ENCODE measurements at regions not wholly inside any gene's neighbourhood (a gene's known extent, or its start where the extent isn't known, plus 50 kb on each side); places are given as distances from the start of the nearest gene placed in this dataset.

DNA sequence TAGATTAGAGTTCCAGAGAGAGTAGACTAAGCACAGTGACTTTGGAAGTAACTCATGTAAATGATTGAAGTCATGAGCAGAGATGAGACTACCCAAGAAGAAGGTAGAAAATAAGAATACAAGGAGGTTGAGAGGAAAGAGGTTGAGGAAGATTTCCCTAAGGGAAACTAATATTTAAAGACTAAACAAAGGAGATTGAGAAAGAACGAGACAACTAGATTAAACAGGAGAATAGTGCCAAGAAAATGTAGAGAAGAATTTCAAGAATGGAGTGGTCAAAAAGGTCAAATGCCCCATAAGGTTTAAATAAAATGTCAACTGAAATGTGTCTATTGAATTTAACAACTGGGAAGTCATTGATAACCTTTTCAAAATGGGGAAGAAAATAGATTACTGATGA lies 59.0 kb downstream of the RPS29 start:
- no peak for TF ChIP-seq CTCF (conservative IDR thresholded peaks at IDR 0.05)
- no peaks in the 10 kb centered on the region for H3K36me3 Mint-ChIP-seq (ENCODE audit: low read depth)
- DNase-seq (ENCODE audit: low read depth, low spot score), result no peak
- H3K4me1 Mint-ChIP-seq, result no peaks in the 10 kb centered on the region
- H3K27me3 Mint-ChIP-seq (ENCODE audit: low read depth), result peaks cover 6% of the 10 kb centered on the region
- no peak overlapping the region for H3K4me3 Mint-ChIP-seq
- peaks cover 3% of the 10 kb centered on the region for H3K9me3 Mint-ChIP-seq
- H3K27ac Mint-ChIP-seq (ENCODE audit: unreplicated experiment), result no peak overlapping the region

DNA sequence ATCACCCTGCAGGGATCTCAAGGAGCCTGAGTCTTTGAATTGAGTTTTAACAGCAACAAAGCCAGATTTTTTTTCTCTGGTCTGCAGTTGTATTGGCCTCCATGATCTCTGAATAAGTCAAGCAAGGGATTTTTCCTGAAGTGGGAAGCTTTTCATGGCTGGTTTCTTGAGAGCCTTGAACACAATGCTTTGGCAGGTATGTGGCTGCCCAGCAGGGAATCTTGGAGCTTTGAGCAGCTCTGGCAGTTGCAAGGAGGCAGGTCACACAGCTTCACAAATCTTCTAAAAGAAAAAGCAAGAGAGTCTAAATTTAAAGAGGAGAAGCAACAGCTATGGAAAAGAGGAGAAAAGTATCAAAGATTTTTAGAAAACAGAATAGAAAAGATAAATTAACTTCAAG lies 60.1 kb downstream of the RPS29 start:
- H3K4me3 Mint-ChIP-seq, result no peak overlapping the region
- no peak for DNase-seq (ENCODE audit: low read depth, low spot score)
- H3K9me3 Mint-ChIP-seq, result no peaks in the 10 kb centered on the region
- H3K36me3 Mint-ChIP-seq (ENCODE audit: low read depth), result no peaks in the 10 kb centered on the region
- TF ChIP-seq CTCF (conservative IDR thresholded peaks at IDR 0.05), result no peak
- H3K27me3 Mint-ChIP-seq (ENCODE audit: low read depth), result no peaks in the 10 kb centered on the region
- no peaks in the 10 kb centered on the region for H3K4me1 Mint-ChIP-seq
- H3K27ac Mint-ChIP-seq (ENCODE audit: unreplicated experiment), result no peak overlapping the region

DNA sequence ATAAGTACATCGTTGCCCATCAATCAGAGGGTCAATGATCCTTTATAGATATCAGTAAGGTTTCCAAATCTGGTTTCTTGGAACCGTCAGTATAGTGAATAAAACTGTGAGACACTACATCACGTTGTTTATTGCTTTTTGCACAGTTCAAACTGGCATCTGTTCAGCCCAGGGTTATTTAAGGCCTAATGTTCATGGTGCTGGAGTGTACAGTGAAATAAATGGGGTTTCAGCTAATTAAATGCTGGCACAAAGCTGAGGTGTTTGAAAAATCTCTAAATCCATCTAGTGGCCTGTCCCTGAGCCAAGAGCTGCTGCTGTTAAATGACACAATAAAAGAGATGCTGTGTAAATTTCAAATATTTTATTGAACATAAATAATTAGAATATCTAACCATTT lies 69.9 kb downstream of the RPS29 start:
- Mint-ChIP-seq H3K4me1 (peaks cover 9% of the 10 kb centered on the region), H3K27me3 (ENCODE audit: low read depth) (no peaks in the 10 kb centered on the region), H3K4me3 (no peak overlapping the region), H3K27ac (ENCODE audit: unreplicated experiment) (no peak overlapping the region), H3K36me3 (ENCODE audit: low read depth) (no peaks in the 10 kb centered on the region), H3K9me3 (no peaks in the 10 kb centered on the region)
- DNase-seq (ENCODE audit: low read depth, low spot score), result no peak
- TF ChIP-seq CTCF (conservative IDR thresholded peaks at IDR 0.05), result no peak

DNA sequence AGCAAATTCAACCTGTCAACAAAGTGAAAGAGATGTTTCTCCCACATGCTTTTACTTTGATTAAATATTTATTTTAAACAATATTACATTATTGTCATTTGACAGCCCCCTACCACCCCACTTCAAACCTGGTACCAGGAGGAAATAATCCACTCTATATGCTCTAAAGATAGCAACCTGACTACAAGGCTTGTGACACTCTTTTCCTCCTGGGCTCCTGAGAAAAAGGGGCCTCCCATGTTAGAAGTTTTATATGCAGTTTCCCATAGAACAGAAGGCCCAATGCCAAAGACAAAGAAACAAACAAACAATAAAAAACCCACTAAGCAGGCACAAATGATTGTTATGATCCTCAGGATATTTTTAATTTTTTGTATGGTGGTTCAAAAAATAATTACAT lies 73.6 kb downstream of the RPS29 start:
- no peaks in the 10 kb centered on the region for H3K4me1 Mint-ChIP-seq
- TF ChIP-seq CTCF (conservative IDR thresholded peaks at IDR 0.05), result no peak
- no peak overlapping the region for H3K27ac Mint-ChIP-seq (ENCODE audit: unreplicated experiment)
- DNase-seq (ENCODE audit: low read depth, low spot score), result no peak
- peaks cover 6% of the 10 kb centered on the region for H3K9me3 Mint-ChIP-seq
- no peak overlapping the region for H3K4me3 Mint-ChIP-seq
- no peaks in the 10 kb centered on the region for H3K36me3 Mint-ChIP-seq (ENCODE audit: low read depth)
- H3K27me3 Mint-ChIP-seq (ENCODE audit: low read depth), result no peaks in the 10 kb centered on the region

DNA sequence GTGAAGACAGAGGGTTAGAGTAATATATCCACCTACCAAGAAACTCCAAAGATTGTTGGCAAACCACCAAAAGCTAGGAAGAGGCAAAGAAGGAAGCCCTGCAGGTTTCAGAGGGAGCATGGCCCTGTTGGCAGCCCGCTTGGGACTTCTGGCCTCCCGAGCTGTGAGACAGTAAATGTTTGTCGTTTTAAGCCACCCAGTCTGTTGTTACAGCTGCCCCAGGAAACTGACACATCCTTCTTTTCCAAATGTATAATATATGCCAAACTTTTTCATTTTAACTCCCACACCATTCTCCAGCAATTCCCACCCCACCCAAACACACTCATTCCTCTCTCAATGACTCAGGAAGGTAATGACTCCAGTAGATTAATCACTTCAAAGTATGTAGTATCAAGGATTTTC lies 74.0 kb downstream of the RPS29 start:
- no peak for TF ChIP-seq CTCF (conservative IDR thresholded peaks at IDR 0.05)
- H3K27me3 Mint-ChIP-seq (ENCODE audit: low read depth), result no peaks in the 10 kb centered on the region
- H3K4me3 Mint-ChIP-seq, result no peak overlapping the region
- no peak for DNase-seq (ENCODE audit: low read depth, low spot score)
- H3K36me3 Mint-ChIP-seq (ENCODE audit: low read depth), result no peaks in the 10 kb centered on the region
- no peak overlapping the region for H3K27ac Mint-ChIP-seq (ENCODE audit: unreplicated experiment)
- H3K4me1 Mint-ChIP-seq, result no peaks in the 10 kb centered on the region
- H3K9me3 Mint-ChIP-seq, result peaks cover 6% of the 10 kb centered on the region

- H3K9me3 Mint-ChIP-seq, result peaks cover 6% of the 10 kb centered on the region
- H3K4me3 Mint-ChIP-seq, result no peak overlapping the region
- no peaks in the 10 kb centered on the region for H3K27me3 Mint-ChIP-seq (ENCODE audit: low read depth)
- H3K36me3 Mint-ChIP-seq (ENCODE audit: low read depth), result no peaks in the 10 kb centered on the region
- no peak overlapping the region for H3K27ac Mint-ChIP-seq (ENCODE audit: unreplicated experiment)
- no peak for DNase-seq (ENCODE audit: low read depth, low spot score)
- no peaks in the 10 kb centered on the region for H3K4me1 Mint-ChIP-seq
- no peak for TF ChIP-seq CTCF (conservative IDR thresholded peaks at IDR 0.05)
These were observed 78.1 kb downstream of the RPS29 start for GRCh38 chr14:49508124-49508523.
